Liver (tissue), 8 donors: ENCODE measurements at regions not wholly inside any gene's neighbourhood (a gene's known extent, or its start where the extent isn't known, plus 50 kb on each side); places are given as distances from the start of the nearest gene placed in this dataset.

ENCODE experiments used
- DNase-seq: peaks from one replicate; pipeline ENCODE4 v3.0.0-alpha.2; 2017; ENCODE audit warnings: low spot score
- H3K27ac ChIP-seq, 2 donors: one replicate each; pipeline ENCODE4 v1.7.0; 2013; ENCODE audit warnings: inconsistent platforms in 2 of 2, low read length in 2 of 2, control low read depth in 1 of 2, low read depth in 1 of 2, mild to moderate bottlenecking in 1 of 2
- H3K27me3 ChIP-seq, 4 donors: one replicate each; pipeline versions ENCODE4 v1.6.1 to v1.7.0; 2013; ENCODE audit warnings: low read length in 3 of 4, inconsistent platforms in 1 of 4, mild to moderate bottlenecking in 1 of 4, moderate library complexity in 1 of 4; ENCODE audit not compliant: control insufficient read depth in 4 of 4, insufficient read depth in 4 of 4
- H3K36me3 ChIP-seq, 4 donors: one replicate each; pipeline versions ENCODE4 v1.6.1 to v1.7.0; 2013; ENCODE audit warnings: low read length in 3 of 4, mild to moderate bottlenecking in 3 of 4, low read depth in 1 of 4, moderate library complexity in 1 of 4; ENCODE audit not compliant: control insufficient read depth in 4 of 4, insufficient read depth in 3 of 4
- H3K4me1 ChIP-seq, 4 donors: one replicate each; pipeline versions ENCODE4 v1.6.1 to v1.7.0; 2013; ENCODE audit warnings: low read length in 3 of 4, mild to moderate bottlenecking in 3 of 4, moderate library complexity in 1 of 4; ENCODE audit not compliant: control insufficient read depth in 4 of 4, insufficient read depth in 4 of 4
- H3K4me3 ChIP-seq, 3 donors: one replicate each; pipeline versions ENCODE4 v1.6.1 to v1.7.0; 2013; ENCODE audit warnings: low read length in 3 of 3, control low read depth in 1 of 3, low read depth in 1 of 3, mild to moderate bottlenecking in 1 of 3
- H3K9ac ChIP-seq, 2 donors: one replicate each; pipeline ENCODE4 v1.7.0; 2013; ENCODE audit warnings: low read length in 2 of 2, mild to moderate bottlenecking in 2 of 2, moderate library complexity in 2 of 2, control low read depth in 1 of 2, low read depth in 1 of 2
- H3K9me3 ChIP-seq, 4 donors: one replicate each; pipeline versions ENCODE4 v1.6.1 to v1.7.0; 2013; ENCODE audit warnings: low read length in 3 of 4; ENCODE audit not compliant: control insufficient read depth in 4 of 4
- ATF3 ChIP-seq: IDR thresholded peaks from 2 replicates; pipeline ENCODE4 v1.6.1; 2016; ENCODE audit warnings: antibody characterized with exemption
- CTCF ChIP-seq: fragments of 150-350 bp; IDR thresholded peaks from 2 replicates; pipeline ENCODE4 v1.5.1; 2017; ENCODE audit warnings: improper control_type of control experiment, low read depth, low read length; ENCODE audit not compliant: missing input control
- FOXA1 ChIP-seq: IDR thresholded peaks from 2 replicates; pipeline ENCODE4 v1.6.1; 2016; ENCODE audit warnings: antibody characterized with exemption
- FOXA2 ChIP-seq: IDR thresholded peaks from 2 replicates; pipeline ENCODE4 v1.6.1; 2016; ENCODE audit warnings: antibody characterized with exemption
- HNF4A ChIP-seq, 2 donors: conservative IDR thresholded peaks; 2 replicates each; pipeline ENCODE4 v1.6.1; 2016; ENCODE audit warnings: antibody characterized with exemption in 2 of 2, mild to moderate bottlenecking in 2 of 2
- HNF4G ChIP-seq: IDR thresholded peaks from 2 replicates; pipeline ENCODE4 v1.6.1; 2016; ENCODE audit warnings: antibody characterized with exemption
- JUND ChIP-seq, 2 donors: IDR thresholded peaks; 2 replicates each; pipeline ENCODE4 v1.6.1; 2016; ENCODE audit warnings: antibody characterized with exemption in 2 of 2
- MAX ChIP-seq: IDR thresholded peaks from 2 replicates; pipeline ENCODE4 v1.6.1; 2016; ENCODE audit warnings: antibody characterized with exemption
- NR2F2 ChIP-seq: IDR thresholded peaks from 2 replicates; pipeline ENCODE4 v1.6.1; 2016; ENCODE audit warnings: antibody characterized with exemption
- RAD21 ChIP-seq, 2 donors: IDR thresholded peaks; 2 replicates each; pipeline ENCODE4 v1.6.1; 2016; ENCODE audit warnings: antibody characterized with exemption in 2 of 2, mild to moderate bottlenecking in 2 of 2
- REST ChIP-seq: IDR thresholded peaks from 2 replicates; pipeline ENCODE4 v1.6.1; 2016; ENCODE audit warnings: antibody characterized with exemption, mild to moderate bottlenecking
- RXRA ChIP-seq, 2 donors: IDR thresholded peaks; 2 replicates each; pipeline ENCODE4 v1.6.1; 2017 to 2018; ENCODE audit warnings: antibody characterized with exemption in 2 of 2, mild to moderate bottlenecking in 1 of 2
- SP1 ChIP-seq: IDR thresholded peaks from 2 replicates; pipeline ENCODE4 v1.6.1; 2018; ENCODE audit warnings: antibody characterized with exemption, mild to moderate bottlenecking
- TAF1 ChIP-seq: conservative IDR thresholded peaks from 2 replicates; pipeline ENCODE4 v1.6.1; 2016; ENCODE audit warnings: antibody characterized with exemption, mild to moderate bottlenecking
- WGBS: extraction: QIAGEN DNeasy Blood & Tissue Kit; methylation state at CpG from one replicate; pipeline ENCODE4 v1.1.7; 2013; 5-methylcytosine and 5-hydroxymethylcytosine counted together
- donor health status: healthy.
- donor health status: healthy.
- donor health status: healthy.
- donor health status: healthy.
- donor health status: healthy.

- Histone ChIP-seq H3K36me3 (no peaks in the 10 kb centered on the region), H3K9ac (no peak overlapping the region), H3K4me1 (no peaks in the 10 kb centered on the region), H3K4me3 (no peak overlapping the region), H3K9me3 (peaks cover 0 to 5% (median under 1%) of the 10 kb centered on the region in 4 donors), H3K27me3 (no peaks in the 10 kb centered on the region), H3K27ac (no peak overlapping the region)
- WGBS, result 63% methylated on average over 3 of the region's 3 CpGs
- no peak for DNase-seq
- TF ChIP-seq MAX (no peak), REST (no peak), ATF3 (no peak), JUND (IDR thresholded peaks at IDR 0.05) (no peak), FOXA1 (no peak)
Measured at GRCh38 chr7:88614736-88615135, 144.8 kb upstream of the ZNF804B start.

GRCh38 chr7:88610942-88611341, 148.6 kb upstream of the ZNF804B start:
- DNase-seq, result no peak
- H3K4me1 ChIP-seq, result no peaks in the 10 kb centered on the region
- H3K9ac ChIP-seq, result no peak overlapping the region
- no peak for TF ChIP-seq RXRA (IDR thresholded peaks at IDR 0.05)
- TF ChIP-seq HNF4A (conservative IDR thresholded peaks at IDR 0.05), result no peak
- TF ChIP-seq SP1, result no peak
- no peak for TF ChIP-seq MAX
- TF ChIP-seq REST, result no peak
- TF ChIP-seq ATF3, result no peak
- TF ChIP-seq HNF4G, result no peak
- TF ChIP-seq CTCF, result no peak
- TF ChIP-seq RAD21 (IDR thresholded peaks at IDR 0.05), result no peak
- no peak for TF ChIP-seq TAF1
- TF ChIP-seq NR2F2, result no peak
- no peak for TF ChIP-seq FOXA1
- no peak for TF ChIP-seq JUND (IDR thresholded peaks at IDR 0.05)
- TF ChIP-seq FOXA2, result no peak
- H3K9me3 ChIP-seq, result peaks cover 0 to 5% (median under 1%) of the 10 kb centered on the region in 4 donors
- no peaks in the 10 kb centered on the region for H3K36me3 ChIP-seq
- H3K27me3 ChIP-seq, result no peaks in the 10 kb centered on the region
- H3K27ac ChIP-seq, result no peak overlapping the region
- H3K4me3 ChIP-seq, result no peak overlapping the region
- WGBS, result 71% methylated on average over 4 of the region's 4 CpGs
